Fibroblast of skin of back (primary cell): ENCODE measurements at regions not wholly inside any gene's neighbourhood (a gene's known extent, or its start where the extent isn't known, plus 50 kb on each side); places are given as distances from the start of the nearest gene placed in this dataset.

Source experiments
- DNase-seq: peaks from one replicate; pipeline ENCODE4 v3.0.0-alpha.2; 2013

DNA sequence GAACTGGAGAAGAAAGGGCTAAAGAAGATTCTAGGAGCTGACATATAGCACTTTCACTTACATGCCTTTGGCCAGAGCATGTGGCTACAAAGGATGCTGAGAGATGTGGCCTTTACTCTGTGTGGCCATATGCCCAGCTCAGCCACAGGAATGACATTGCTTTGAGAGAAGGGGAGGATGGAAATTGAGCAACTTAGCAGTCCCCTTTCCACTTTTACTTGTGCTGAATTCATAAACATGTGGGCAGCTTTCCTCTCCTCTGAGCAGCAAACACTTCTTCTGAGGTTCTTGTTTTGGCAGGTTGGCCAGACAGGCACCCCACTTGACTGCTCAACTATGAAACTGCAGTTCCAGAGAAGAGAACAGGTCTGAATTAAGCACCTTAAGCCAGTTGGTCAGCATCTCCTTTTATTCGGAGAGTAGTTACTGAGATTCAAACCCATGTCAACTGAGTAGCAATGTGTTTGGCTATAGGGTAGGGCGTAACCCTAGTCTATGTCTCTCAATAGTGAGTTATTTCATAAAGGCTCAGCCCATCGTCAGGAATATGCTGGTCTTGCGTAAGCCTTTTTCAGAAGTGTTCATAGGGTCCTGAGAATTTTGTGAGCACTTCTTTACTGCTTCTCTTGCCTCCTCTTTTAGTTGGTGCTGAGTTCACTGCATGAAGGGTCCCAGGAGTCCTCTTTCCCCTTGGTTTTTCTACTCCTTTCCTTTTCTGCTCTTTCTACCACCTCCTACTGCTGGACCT, 134.5 kb downstream of the PALM2AKAP2 start:
- peak; percentile 63 for DNase-seq

DNA sequence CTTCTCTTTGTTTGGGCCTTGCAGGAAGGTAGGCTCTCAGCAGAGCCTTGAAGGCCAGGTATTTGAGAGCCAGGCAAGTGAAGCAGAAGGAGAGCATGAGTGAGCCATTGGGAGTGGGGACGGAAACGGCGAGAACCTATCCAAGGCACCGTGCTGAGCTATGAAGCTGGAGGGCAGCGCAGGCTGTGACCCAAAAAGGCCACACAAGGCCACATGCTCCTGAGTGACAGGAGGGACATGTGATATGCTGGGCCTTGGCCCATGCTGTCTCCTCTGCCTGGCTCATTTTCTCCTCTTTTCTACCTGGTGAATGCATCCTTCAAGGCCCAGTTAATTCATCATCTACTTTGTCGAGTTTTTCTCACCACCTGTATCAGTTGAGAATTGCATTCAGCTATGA, 136.3 kb downstream of the PALM2AKAP2 start:
- no peak for DNase-seq

DNA sequence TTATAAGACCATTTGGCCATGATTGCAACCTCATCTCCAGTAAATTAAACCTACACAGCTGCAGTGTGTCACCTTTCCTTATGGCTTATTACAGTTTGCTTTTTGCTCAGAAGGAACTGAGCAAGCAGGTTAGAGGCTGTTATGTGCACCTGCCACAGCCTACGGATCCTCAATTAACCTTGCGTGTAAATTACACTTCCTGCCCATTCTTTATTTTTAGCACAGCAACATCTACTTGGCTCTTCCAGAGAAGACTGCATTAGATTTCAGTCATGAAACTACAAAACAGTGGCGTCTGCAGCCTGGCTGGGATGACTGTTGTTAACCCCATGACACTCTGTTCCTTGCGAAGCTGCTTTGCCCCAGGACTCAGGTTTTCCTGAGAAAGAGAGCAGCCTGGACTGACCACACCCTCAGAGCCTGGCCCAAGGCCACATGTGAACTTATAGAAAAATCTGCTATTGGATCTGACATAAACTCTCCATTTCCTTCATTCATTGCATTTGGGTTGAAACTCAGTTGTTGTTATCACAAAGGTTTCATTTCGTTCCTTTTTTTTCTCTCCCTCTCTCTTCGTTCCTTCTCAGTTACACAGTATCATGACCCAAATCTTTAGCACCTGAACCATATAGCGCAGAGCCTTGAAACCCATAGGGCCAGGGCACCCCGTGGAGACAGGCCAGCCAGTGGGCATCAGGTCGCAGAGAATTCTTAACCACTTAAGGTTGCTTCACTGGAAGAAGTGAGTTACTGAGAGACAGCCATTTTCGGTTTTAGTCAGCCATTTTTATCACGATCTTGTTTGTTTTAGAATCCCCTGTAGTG, 138.6 kb downstream of the PALM2AKAP2 start:
- DNase-seq: no peak

DNA sequence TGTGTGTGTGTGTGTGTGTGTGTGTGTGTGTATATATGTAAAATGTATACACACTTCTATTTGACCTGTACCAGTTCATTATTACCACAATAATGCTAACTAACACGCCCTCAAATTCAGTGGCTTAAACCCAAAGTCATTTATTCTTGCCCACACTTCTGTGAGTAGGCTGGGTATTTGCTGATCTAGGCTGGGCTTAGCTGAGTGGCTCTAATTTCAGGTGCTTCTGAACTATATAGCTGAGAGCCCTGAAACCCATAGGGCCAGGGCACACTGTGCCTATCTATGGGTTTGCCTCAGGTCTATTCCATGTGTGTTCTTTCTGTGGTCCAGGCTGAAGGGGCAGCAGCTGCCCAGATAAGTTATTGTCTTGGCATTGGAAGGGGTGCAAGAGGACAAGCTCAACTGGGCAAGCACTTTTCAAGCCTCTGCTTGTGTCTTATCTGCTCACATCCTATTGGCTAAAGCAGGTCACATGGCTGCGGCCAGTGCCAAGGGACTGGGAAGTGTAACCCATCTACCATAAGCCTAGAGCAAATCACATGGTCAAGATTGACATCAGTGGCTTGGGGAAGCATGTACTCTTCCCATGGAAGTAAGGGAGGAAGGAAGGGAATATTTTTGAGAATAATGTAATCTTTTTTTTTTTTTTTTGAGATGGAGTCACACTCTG, 139.9 kb downstream of the PALM2AKAP2 start:
- no peak for DNase-seq

DNA sequence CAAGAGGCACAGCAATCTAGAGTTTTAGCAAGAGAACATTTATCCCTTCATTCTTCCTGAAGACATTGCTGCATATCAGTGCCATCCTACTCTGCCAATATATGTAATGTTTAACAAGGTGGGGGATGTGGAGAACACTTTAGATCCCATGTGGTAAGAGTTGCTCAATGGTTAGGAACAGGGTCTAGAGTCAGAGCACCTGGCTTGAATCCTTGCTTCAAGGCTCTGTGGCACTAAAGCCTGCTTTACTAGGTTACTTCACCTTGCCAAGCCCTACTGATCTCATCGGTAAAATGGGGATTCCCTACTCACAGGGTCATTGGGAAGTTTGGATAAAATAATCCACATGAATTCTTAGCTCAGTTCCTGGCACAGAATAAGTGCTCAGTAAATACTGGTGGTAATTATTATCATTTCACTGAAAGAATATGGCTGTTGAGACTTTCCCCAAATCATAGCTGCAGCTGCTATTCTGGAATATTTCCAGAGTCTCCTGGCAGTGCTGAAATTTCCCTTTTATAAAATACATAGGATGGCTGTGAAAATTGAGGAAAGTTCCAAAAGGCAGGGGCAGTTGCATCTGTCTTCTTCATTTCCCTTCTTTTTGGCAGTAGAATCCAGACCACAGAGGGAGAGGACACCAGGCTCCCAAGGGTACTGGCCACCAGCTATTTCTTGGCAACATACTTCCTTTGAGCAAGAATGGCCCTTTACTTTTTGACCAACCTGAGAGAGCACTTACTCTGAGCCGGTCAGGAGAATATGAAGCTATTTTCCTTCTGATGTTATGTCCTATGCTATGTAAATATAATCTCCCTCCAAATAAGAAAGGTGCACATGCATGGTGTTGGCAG, 142.8 kb downstream of the PALM2AKAP2 start:
- DNase-seq: no peak

DNA sequence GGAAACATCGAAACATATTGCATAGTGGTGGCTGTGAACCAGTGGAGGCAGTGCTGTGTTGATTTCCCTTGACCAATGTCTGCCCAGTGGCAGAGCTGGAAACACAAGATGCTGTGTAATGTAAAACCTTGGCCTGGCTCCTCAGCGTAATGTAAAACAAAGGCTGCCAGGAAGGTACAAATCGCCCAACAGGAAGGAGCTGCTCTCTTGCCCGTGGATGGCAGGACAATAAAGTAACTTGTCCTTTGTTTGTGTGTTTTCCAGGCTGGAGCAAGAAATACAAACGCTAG, 143.4 kb downstream of the PALM2AKAP2 start:
- no peak for DNase-seq

DNA sequence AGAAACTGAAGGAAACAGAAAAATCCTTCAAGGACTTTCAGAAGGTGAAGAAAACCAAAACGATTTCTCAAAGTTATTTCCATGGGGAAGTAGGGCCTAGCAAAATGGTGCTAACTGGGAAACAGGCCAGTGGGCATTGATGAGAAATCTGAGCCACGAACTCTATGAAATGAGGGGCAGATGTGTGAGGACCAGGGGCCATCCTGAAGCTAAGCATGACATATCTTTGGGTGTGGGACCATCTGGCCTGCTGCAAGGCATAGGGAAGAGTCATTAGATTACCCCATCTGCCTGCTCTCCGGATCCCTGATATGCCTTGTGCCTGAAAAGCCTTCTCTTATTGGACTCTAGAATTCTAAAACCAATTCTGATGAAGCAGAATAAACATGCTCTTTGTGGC, 143.8 kb downstream of the PALM2AKAP2 start:
- no peak for DNase-seq

DNA sequence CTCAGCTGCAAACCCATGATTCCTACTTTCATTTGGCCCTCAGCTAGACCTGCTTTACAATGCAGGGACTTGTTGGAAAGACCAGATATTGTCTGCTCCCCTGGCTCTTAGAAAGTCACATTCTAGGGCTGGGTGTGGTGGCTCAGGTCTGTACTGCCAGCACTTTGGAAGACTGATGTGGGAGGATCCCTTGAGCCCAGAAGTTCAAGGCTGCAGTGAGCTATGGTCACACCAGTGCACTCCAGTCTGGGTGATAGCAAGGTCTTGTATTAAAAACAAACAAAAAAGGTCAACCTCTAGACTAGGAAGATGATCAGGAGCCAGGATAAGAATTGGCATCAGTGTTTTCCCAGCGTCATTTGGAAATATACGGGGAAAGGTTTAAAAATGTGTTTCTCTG, 145.8 kb downstream of the PALM2AKAP2 start:
- DNase-seq: no peak

DNA sequence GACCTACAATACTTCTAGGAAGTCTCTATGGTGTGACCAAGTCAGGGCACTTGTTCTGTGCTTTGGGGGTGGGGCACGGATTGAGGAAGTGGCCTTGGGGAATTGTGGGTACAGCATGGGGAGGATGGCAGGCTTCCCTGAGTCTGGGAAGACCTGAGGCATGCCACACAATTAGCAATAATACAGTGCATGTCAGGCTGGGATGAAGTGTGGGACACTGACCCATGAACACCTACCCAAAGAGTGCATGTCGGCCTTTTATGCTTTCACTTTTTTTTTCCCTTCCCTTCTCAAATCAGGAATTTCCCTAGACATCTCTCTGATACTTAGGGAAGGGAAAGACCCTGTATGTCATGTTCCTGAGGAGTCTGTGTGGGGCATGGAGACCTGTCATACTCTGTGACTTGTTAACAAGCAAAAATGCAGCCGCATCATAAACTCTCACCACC, 146.4 kb downstream of the PALM2AKAP2 start:
- no peak for DNase-seq

DNA sequence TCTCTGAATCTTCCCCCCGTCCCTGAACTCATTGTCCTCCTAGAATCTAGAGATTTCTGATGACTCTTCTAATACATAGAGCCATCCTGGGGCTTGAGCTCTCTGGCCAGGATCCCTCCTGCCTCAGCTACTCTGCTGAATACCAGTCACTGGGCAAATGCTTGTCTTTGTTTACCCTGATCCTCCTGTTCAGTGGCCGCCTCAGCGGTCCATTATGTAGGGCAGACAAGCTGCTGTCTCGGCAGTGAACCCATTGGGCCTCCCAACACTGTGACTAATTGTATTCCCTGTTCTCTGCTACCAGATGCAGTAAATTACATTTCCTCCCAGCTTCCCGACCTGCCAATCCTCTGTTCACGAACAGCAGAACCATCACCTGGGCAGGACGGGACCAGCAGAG, 151.6 kb downstream of the PALM2AKAP2 start:
- DNase-seq: no peak

DNA sequence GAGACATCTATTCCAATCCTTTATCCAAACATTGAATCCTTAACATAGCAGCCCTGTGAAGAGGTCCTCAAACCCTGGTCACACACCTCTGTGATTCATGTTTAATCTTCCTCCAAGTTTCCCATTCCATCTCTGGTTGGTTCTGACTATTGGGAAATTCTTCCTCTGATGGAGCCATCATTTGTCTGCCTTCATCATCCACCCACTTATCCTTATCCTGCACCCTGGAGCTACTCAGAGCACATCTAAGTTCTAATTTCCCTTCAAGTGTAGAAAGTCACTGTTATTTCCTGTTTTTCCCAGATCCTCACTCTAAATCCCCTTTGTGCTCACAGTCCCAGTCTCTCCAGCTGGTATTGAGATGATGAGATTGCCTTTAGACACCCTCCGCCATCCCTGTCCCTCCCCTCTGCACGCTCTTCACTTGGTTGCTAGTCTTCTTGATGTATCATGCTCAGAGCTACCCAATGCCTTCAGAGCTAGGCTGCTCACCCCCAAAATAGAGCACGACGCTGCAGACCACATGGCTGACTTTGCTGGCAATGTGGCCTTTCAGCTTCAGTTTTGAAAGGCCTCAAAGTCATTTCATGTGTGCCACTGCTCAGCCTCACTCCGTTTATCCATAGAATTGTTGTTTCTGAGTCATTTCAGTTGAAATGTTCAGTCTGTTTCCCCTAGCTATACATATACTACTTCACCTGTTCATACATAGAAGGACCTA, 154.3 kb downstream of the PALM2AKAP2 start:
- no peak for DNase-seq

DNA sequence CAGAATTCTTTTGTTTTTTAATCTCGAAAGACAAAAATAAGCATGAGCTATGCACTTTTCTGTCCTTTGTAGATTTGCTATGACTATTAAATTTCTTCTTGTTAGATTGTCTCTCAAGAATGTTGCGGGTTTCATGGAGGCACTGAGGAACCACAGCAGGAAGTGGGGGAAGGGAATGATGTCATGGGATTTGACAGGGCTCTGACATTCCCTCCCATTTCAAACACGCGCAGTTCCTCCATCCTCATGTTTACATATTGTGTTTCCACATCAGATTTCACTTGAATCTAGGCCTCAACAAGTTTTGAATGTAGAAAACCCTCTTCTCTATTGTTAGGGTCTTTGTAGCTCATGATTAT, 154.8 kb downstream of the PALM2AKAP2 start:
- peak; percentile 77 for DNase-seq

DNA sequence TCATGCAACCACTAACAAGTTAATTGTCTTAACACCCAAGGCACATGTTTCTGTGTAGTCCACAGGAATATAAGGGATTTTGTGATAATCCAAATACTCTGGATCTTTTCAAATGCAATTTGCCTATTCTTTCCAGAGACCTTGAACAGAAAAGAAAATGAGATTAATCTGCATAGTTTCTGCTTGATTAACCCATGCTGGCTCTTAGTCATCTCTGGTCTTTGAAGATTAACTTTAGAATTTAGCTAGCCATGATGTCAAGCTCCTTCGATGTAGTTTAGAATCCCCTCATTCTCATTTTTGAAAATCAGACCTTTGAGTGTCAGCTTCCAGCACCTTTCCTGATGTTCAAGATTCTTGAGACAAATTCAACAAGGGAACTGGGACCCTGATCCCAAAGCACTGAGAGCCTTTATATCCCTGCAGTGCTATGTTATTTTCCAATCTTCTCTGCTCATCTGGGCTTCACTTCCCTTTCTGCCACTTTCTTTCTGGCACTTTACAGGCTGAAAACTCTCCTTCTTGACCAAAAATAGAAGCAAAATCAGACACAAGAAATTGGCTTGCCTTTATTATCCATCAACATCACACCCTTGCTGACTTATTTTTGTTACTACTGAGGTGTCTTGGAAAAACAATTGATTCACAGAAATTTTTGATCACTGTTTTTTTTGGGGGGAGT, 155.5 kb downstream of the PALM2AKAP2 start:
- DNase-seq: no peak

DNA sequence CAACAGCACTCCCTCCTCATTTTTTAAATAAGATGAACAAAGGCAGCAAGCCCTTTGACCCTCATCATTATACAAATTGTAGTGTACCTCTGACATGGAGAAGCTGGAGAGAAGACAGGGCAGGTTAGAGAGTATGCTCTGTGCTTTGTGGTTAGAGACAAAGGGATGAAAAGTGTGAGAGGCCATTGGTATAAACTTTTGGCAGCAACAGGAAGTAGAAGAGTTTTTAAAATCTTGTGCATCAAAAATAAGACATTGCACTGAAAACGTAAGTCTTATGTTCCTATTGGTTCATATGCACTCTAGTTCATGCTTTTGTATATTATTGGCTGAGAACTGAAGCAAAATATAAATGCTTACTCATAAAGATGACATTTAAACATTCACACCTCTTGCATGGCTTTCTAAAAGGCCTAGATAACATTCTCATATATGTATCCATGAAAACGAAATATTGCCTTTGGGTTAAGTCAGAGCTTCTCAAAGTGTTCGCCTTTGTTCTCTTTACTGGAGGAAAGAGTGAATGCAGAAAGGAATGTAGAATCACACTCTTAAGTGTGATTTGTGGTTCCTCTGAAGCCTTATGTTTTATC, 158.0 kb downstream of the PALM2AKAP2 start:
- no peak for DNase-seq

DNA sequence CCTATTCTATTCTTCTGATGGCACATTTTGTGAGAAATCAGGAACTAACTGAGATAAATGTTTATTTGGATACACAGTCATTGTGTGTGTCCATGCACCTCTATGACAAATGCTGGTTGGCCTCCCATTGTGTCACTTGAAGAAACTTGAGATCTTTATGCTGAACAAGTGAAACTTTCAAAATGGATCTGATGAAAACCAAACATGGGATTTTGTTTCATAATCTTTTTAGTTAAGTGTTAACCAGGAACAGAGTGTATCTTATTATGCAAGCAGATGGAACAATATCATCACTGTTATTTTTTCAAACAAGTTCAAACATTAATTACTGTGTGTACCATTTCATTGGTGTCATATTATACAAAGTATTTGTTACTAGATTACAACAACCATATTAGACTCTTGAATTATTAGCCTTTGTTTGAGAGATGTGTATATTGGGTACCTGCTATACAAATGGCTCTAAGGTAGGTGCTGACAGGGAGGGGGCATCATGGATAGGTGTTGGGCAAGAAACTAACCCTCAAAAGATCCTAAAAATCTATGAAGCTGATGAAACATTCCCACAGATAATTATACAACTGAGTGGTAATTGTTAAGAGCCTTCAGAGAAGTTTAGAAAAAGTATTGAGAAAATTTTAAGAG, 159.8 kb downstream of the PALM2AKAP2 start:
- no peak for DNase-seq

DNA sequence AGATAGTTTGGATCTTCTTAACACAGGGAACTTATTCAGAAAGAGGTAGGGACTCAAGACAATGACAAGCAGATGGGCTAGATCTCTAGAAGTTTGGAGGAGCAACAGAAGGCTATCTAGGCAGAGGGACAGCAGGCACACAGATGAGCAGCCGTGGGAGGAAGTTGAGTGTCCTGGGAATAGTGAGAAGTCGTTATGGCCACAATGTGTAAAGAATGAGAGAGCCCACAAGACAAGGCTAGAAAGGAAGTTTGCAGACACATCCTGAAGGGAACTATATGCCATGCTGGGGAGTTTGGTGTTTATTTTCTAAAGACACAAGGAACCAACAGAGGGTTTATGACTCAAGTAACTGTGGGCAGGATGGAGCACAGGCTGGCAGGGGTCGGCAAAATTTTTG, 160.6 kb downstream of the PALM2AKAP2 start:
- peak; percentile 7 for DNase-seq

DNA sequence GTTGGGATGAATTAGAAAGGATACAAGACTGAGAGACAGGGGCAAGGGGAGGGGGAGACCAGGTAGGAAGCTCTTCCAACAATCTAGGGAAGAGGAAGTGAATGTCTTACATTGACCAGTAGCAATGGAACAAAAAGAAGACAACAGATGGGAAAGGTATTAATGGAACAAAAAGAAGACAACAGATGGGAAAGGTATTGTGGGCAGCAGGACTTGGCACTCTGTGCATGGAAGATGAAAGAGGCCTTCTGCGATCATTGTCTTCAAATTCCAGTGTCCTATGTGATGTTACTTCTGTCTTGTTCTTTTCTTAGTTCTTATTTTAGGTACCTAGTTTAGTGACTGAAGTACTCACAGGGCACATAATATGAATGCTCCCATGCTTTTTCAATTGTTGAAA, 161.8 kb downstream of the PALM2AKAP2 start:
- no peak for DNase-seq

DNA sequence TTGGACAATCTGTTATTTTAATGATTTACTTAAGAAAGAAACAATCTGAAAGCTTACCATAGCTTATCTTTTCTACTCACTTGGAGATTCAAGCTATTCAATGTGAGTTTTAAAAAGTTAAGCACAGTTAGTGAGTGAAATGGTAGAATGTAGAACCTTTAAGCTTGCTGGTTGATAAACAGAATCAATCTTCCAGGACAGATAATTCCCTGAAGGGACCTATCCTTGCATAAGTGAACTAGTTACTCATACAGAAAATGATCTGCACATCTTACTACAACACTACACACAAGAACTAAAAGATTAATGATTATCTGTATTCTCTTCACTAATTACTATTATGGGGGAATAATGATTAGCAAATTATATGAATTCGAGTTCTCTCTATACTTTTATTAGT, 165.6 kb downstream of the PALM2AKAP2 start:
- no peak for DNase-seq

DNA sequence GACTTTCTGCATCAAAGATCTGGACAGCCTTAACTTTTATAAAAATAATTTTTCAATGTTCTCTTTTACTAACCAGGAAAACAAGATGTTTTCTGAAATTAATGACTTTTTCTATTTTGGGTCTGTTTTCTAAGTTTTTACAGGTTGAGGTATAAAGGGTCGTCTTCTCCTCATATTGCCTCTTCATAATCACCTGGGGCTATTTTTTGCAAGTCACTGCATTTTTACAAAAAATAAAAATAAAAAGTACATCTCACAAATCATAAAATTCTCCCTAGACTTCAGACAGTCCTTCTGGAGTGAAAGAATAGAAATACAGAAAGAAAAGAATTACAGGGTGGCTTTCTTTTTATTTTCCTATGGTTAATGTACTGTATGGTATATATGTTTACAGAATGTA, 168.5 kb downstream of the PALM2AKAP2 start:
- no peak for DNase-seq

DNA sequence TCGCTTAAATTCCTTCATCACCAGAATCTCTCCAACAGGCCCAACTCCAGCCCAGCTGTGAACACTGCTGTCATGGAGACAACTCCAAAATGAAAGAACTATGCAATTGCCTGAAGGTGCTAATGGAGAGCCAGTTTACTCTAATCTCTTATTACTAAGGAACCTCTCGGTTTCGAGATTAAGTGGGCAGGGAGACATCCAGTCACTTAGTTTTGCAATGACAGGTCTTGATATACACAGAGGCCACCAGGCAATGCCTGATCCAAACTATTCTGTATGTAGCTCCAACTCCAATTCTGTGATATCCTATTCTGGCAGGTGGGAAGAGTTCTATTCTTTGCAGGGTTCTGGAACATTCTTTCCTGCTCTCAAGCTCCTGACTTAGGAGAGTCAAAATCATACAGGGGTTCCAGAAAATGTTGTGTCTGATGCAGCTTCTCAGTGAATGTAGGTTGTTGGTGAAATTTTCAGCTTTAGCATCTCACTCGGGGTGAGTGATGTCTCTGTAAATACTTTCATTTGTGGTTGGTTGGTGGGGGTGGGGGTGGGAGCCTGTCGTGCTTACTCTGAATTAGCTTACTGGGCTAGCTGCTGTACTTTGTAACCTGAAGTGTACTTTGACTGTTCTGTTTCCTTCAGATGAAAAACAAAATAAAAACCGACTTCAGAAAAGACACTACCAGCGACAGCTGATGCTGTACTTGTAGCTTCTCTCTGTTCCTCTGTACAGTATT, 170.9 kb downstream of the PALM2AKAP2 start:
- DNase-seq: no peak
